K562 (cell line): ENCODE measurements at regions not wholly inside any gene's neighbourhood (a gene's known extent, or its start where the extent isn't known, plus 50 kb on each side); places are given as distances from the start of the nearest gene placed in this dataset.

Source experiments
- ATAC-seq: fragments of 200-7000 bp; cut with Tn5 transposase; 3 replicates; pipeline ENCODE4 v1.9.1; 2020; ENCODE audit warnings: moderate library complexity
- BruUV-seq: library from RNA; stranded (reverse); fragments of 400-500 nt; replicated peaks from 2 replicates; lab custom pipeline; 2021; lab: Mats Ljungman, UMichigan
- CTCF ChIA-PET: fragments of 300-600 bp; formaldehyde crosslinking; extraction: SDS; loops from one replicate; lab custom pipeline; 2021; ENCODE audit warnings: low intra/inter-chr PET ratio; lab: Yijun Ruan, JAX
- POLR2A ChIA-PET: fragments of 300-600, 350-650 bp; sonication (Branson Sonifier 250); formaldehyde crosslinking; extraction: SDS; loops from one replicate; lab custom pipeline; 2021; ENCODE audit warnings: antibody characterized with exemption, inconsistent platforms; lab: Yijun Ruan, JAX
- DNase-seq, 4 experiments: peaks; one replicate each; pipeline versions ENCODE4 v3.0.0 to v3.0.0-alpha.2; 2011 to 2018; ENCODE audit warnings: low spot score in 3 of 4, mixed read lengths in 3 of 4; ENCODE audit errors: extremely low read depth in 1 of 4
- FAIRE-seq: peaks from 2 replicates; lab custom pipeline; 2011; peaks lifted over from hg19 to GRCh38; lab: Jason Lieb, UNC
- H2AFZ ChIP-seq: 2 replicates; pipeline ENCODE4 v1.6.0; 2011; ENCODE audit warnings: low read depth, low read length, control low read depth, inconsistent platforms
- H3K27ac ChIP-seq: fragments of 200-600 bp; 3 replicates; pipeline ENCODE4 v1.8.0; 2011; ENCODE audit warnings: low read depth, mild to moderate bottlenecking, control low read depth, inconsistent platforms, low read length, moderate library complexity, mixed read lengths; ENCODE audit errors: extremely low read depth
- H3K27me3 ChIP-seq, 2 experiments: fragments of 300-600 bp in 1 of 2; 2 replicates in 1 of 2; 3 replicates in 1 of 2; pipeline versions ENCODE4 v1.6.0 to v1.8.0; 2011; ENCODE audit warnings: inconsistent platforms in 2 of 2, low read length in 2 of 2, mild to moderate bottlenecking in 1 of 2, mixed read lengths in 1 of 2, moderate library complexity in 1 of 2; ENCODE audit not compliant: control insufficient read depth in 2 of 2, insufficient read depth in 2 of 2
- H3K36me3 ChIP-seq: fragments of 300-600 bp; 3 replicates; pipeline ENCODE4 v1.8.0; 2011; ENCODE audit warnings: mild to moderate bottlenecking, low read length, inconsistent platforms; ENCODE audit not compliant: control insufficient read depth, insufficient read depth
- H3K4me1 ChIP-seq, 2 experiments: fragments of 200-600 bp in 1 of 2; replicated peaks in 1 of 2; 2 replicates in 1 of 2; 3 replicates in 1 of 2; pipeline versions ENCODE4 v1.5.1 to v1.8.0; 2011; ENCODE audit warnings: inconsistent platforms in 2 of 2, low read length in 2 of 2, mild to moderate bottlenecking in 1 of 2, mixed read lengths in 1 of 2, moderate library complexity in 1 of 2; ENCODE audit not compliant: control insufficient read depth in 2 of 2, insufficient read depth in 2 of 2
- H3K4me2 ChIP-seq: 2 replicates; pipeline ENCODE4 v1.6.1; 2011; ENCODE audit warnings: low read length, control low read depth, inconsistent platforms, mixed read lengths; ENCODE audit not compliant: insufficient read depth
- H3K4me3 ChIP-seq: fragments of 200-600 bp; sonication (generic), shearing (Covaris generic); 2 replicates; pipeline ENCODE4 v1.5.1; 2016; ENCODE audit warnings: control low read depth, inconsistent platforms
- H3K79me2 ChIP-seq: fragments of 200-600 bp; 3 replicates; pipeline ENCODE4 v1.8.0; 2011; ENCODE audit warnings: low read length, inconsistent platforms; ENCODE audit not compliant: control insufficient read depth, insufficient read depth
- H3K9ac ChIP-seq, 2 experiments: 2 replicates each; pipeline versions ENCODE4 v1.6.0 to v1.6.1; 2011; ENCODE audit warnings: low read depth in 2 of 2, low read length in 2 of 2, control low read depth in 1 of 2, inconsistent platforms in 1 of 2, mild to moderate bottlenecking in 1 of 2, mixed read lengths in 1 of 2; ENCODE audit not compliant: insufficient read depth in 1 of 2
- H3K9me1 ChIP-seq: one replicate; pipeline ENCODE4 v1.6.0; 2011; ENCODE audit warnings: inconsistent platforms, mild to moderate bottlenecking, low read length, moderate library complexity; ENCODE audit not compliant: control insufficient read depth, insufficient read depth
- H3K9me3 ChIP-seq: replicated peaks from 2 replicates; pipeline ENCODE4 v1.5.1; 2011; ENCODE audit warnings: low read depth, low read length, inconsistent platforms; ENCODE audit not compliant: control insufficient read depth, insufficient read depth
- H4K20me1 ChIP-seq: replicated peaks from 2 replicates; pipeline ENCODE4 v1.6.1; 2011; ENCODE audit warnings: low read length, inconsistent platforms, mixed read lengths; ENCODE audit not compliant: control insufficient read depth, insufficient read depth
- DIDO1 ChIP-seq: fragments of 450-650 bp; IDR thresholded peaks from 2 replicates; pipeline ENCODE4 v1.6.1; 2016; ENCODE audit warnings: low read depth, missing biosample characterization, missing genetic modification characterization
- GTF2A2 ChIP-seq: IDR thresholded peaks from 2 replicates; pipeline ENCODE4 v1.6.1; 2016; ENCODE audit warnings: mild to moderate bottlenecking, missing genetic modification characterization, missing compliant biosample characterization
- HNRNPK ChIP-seq: fragments of 200-400 bp; formaldehyde crosslinking; IDR thresholded peaks from one replicate; pipeline ENCODE4 v1.6.1; 2018; ENCODE audit warnings: mild to moderate bottlenecking, low read depth, low read length; ENCODE audit not compliant: poor library complexity, severe bottlenecking
- KDM5B ChIP-seq: fragments of 200-600 bp; sonication (generic); IDR thresholded peaks from 2 replicates; pipeline ENCODE4 v1.6.1; 2012; ENCODE audit warnings: low read depth, mild to moderate bottlenecking, moderate library complexity, low read length, control low read depth, inconsistent platforms; ENCODE audit not compliant: insufficient replicate concordance
- NCOA4 ChIP-seq: fragments of 450-650 bp; IDR thresholded peaks from 2 replicates; pipeline ENCODE4 v1.6.1; 2018; ENCODE audit warnings: mild to moderate bottlenecking; ENCODE audit not compliant: partially characterized antibody
- SIX5 ChIP-seq, 2 experiments: IDR thresholded peaks; 2 replicates each; pipeline ENCODE4 v1.6.1; 2011; ENCODE audit warnings: low read length in 2 of 2, borderline replicate concordance in 1 of 2, low read depth in 1 of 2, mild to moderate bottlenecking in 1 of 2, moderate library complexity in 1 of 2; ENCODE audit not compliant: insufficient read depth in 1 of 2
- SMARCA4 ChIP-seq: fragments of 450-650 bp; IDR thresholded peaks from 2 replicates; pipeline ENCODE4 v1.6.1; 2016
- ZFX ChIP-seq: sonication (generic); formaldehyde crosslinking; IDR thresholded peaks from 2 replicates; pipeline ENCODE4 v1.8.0; 2022; ENCODE audit warnings: mild to moderate bottlenecking, missing genetic modification reagents, moderate library complexity
- ZNF212 ChIP-seq: fragments of 450-650 bp; formaldehyde crosslinking; IDR thresholded peaks from 2 replicates; pipeline ENCODE4 v1.4.0; 2020; ENCODE audit warnings: mild to moderate bottlenecking
- ZNF263 ChIP-seq: sonication (generic); formaldehyde crosslinking; IDR thresholded peaks from 2 replicates; pipeline ENCODE4 v1.8.0; 2022; ENCODE audit warnings: mild to moderate bottlenecking, missing genetic modification reagents, borderline replicate concordance
- WGBS: fragments of 100-300 bp; shearing (Covaris generic); methylation state at CpG from one replicate; pipeline ENCODE4 v1.1.6; 2016; ENCODE audit warnings: low coverage, mixed read lengths; ENCODE audit not compliant: insufficient coverage; ENCODE audit errors: missing lambda C conversion rate; 5-methylcytosine and 5-hydroxymethylcytosine counted together
- in situ Hi-C: fragments of 300-500 bp; cut with MboI; formaldehyde crosslinking; loops from 4 replicates; pipeline ENCODE4 v1.15.0; 2018; ENCODE audit warnings: inconsistent platforms, mixed read lengths
- intact Hi-C: fragments of 100-400 bp; cut with micrococcal nuclease; formaldehyde crosslinking; loops from 2 replicates; pipeline ENCODE4 v1.14.2; 2022
- TF ChIP-seq, protein P1 (sequence below): fragments of 450-650 bp; IDR thresholded peaks from 2 replicates; pipeline ENCODE4 v1.6.1; 2016; ENCODE audit warnings: mild to moderate bottlenecking
- TF ChIP-seq, protein P2 (sequence below): fragments of 450-650 bp; formaldehyde crosslinking; IDR thresholded peaks from 2 replicates; pipeline ENCODE4 v1.4.0; 2022; ENCODE audit warnings: missing genetic modification characterization
- TF ChIP-seq, protein P3 (sequence below): fragments of 200-800 bp; sonication (Bioruptor generic); IDR thresholded peaks from 2 replicates; pipeline ENCODE4 v1.6.1; 2017; ENCODE audit warnings: missing genetic modification characterization, missing compliant biosample characterization

DNA sequence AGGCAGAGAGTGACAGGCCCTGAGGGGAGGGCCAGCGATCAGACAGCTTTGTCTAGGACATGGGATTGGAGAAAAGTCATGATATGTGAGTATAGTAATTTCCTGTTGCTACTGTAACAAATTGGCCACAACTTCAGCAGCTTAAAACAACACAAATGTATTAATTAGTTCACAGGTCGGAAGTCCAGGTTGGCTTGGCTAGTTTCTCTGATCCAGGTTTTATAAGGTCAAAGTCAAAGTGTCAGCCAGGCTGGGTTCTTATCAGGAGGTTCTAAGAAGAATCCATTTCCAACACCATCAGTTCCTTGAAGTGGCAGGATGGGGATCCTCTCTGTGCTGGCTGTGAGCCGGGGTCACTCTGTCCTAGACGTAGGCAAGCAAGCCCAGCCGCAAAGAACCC is 76.2 kb upstream of the SEC14L1 start:
- Histone ChIP-seq H3K9me3 (no peaks in the 10 kb centered on the region), H3K27ac (no peak overlapping the region), H3K9ac (no peak overlapping the region), H3K9me1 (no peaks in the 10 kb centered on the region), H3K79me2 (no peaks in the 10 kb centered on the region), H3K36me3 (no peaks in the 10 kb centered on the region), H2AFZ (no peak overlapping the region), H3K4me2 (no peak overlapping the region), H3K4me3 (no peak overlapping the region), H4K20me1 (no peaks in the 10 kb centered on the region), H3K4me1 (peaks cover 0 to 4% of the 10 kb centered on the region in 2 experiments; a peak in 2 of 5 replicates), H3K27me3 (peaks cover 9 to 27% of the 10 kb centered on the region in 2 experiments; a peak in 3 of 5 replicates)
- DNase-seq, result no peak
- FAIRE-seq, result peak; percentile 54
- no peak for ATAC-seq
- ChIA-PET POLR2A (interaction anchor here (0.6 to 1.1 kb wide), 4 partner anchors 8 to 281 kb away, joined by 3 to 4 read pairs (median 3); no protein-coding TSS in a partner anchor), CTCF (no interaction called here)
- in situ Hi-C loops, result no loop called here
- no peak for TF ChIP-seq KDM5B
- no peak for TF ChIP-seq GTF2A2
- TF ChIP-seq ZFX (CRISPR knock-in tag), result no peak
- TF ChIP-seq ZNF212 (CRISPR knock-in tag), result no peak
- no peak for TF ChIP-seq SIX5 (IDR thresholded peaks at IDR 0.05; ENCODE audit: borderline replicate concordance in 1 of 2, insufficient read depth in 1 of 2, low read depth in 1 of 2, low read length in 2 of 2)
- no peak for TF ChIP-seq HNRNPK
- no peak for TF ChIP-seq DIDO1
- no peak for TF ChIP-seq SMARCA4
- TF ChIP-seq, protein P1, sequence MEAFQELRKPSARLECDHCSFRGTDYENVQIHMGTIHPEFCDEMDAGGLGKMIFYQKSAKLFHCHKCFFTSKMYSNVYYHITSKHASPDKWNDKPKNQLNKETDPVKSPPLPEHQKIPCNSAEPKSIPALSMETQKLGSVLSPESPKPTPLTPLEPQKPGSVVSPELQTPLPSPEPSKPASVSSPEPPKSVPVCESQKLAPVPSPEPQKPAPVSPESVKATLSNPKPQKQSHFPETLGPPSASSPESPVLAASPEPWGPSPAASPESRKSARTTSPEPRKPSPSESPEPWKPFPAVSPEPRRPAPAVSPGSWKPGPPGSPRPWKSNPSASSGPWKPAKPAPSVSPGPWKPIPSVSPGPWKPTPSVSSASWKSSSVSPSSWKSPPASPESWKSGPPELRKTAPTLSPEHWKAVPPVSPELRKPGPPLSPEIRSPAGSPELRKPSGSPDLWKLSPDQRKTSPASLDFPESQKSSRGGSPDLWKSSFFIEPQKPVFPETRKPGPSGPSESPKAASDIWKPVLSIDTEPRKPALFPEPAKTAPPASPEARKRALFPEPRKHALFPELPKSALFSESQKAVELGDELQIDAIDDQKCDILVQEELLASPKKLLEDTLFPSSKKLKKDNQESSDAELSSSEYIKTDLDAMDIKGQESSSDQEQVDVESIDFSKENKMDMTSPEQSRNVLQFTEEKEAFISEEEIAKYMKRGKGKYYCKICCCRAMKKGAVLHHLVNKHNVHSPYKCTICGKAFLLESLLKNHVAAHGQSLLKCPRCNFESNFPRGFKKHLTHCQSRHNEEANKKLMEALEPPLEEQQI, result no peak
- TF ChIP-seq, protein P2, sequence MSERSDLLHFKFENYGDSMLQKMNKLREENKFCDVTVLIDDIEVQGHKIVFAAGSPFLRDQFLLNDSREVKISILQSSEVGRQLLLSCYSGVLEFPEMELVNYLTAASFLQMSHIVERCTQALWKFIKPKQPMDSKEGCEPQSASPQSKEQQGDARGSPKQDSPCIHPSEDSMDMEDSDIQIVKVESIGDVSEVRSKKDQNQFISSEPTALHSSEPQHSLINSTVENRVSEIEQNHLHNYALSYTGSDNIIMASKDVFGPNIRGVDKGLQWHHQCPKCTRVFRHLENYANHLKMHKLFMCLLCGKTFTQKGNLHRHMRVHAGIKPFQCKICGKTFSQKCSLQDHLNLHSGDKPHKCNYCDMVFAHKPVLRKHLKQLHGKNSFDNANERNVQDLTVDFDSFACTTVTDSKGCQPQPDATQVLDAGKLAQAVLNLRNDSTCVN, result no peak
- no peak for TF ChIP-seq NCOA4
- TF ChIP-seq, protein P3, sequence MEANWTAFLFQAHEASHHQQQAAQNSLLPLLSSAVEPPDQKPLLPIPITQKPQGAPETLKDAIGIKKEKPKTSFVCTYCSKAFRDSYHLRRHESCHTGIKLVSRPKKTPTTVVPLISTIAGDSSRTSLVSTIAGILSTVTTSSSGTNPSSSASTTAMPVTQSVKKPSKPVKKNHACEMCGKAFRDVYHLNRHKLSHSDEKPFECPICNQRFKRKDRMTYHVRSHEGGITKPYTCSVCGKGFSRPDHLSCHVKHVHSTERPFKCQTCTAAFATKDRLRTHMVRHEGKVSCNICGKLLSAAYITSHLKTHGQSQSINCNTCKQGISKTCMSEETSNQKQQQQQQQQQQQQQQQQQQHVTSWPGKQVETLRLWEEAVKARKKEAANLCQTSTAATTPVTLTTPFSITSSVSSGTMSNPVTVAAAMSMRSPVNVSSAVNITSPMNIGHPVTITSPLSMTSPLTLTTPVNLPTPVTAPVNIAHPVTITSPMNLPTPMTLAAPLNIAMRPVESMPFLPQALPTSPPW, result no peak
- no peak for TF ChIP-seq ZNF263
- intact Hi-C loops, result loop anchor here (10.0 kb wide), 1 partner anchor 50 kb away; no protein-coding TSS in a partner anchor
- 15% methylated on average over 5 of the region's 5 CpGs for WGBS
- BruUV-seq, result no TSS peak
